ENCODE measurements at regions not wholly inside any gene's neighbourhood (a gene's known extent, or its start where the extent isn't known, plus 50 kb on each side); places are given as distances from the start of the nearest gene placed in this dataset.

GRCh38 chr4:141309874-141310273 is 89.2 kb downstream of the ZNF330 start:
- TF ChIP-seq ID3 (CRISPR knock-in tag; IDR thresholded peaks at IDR 0.05), result no peak
- no peak for TF ChIP-seq ID3 (tag; IDR thresholded peaks at IDR 0.05)
- no peak for TF ChIP-seq MYC (IDR thresholded peaks at IDR 0.05; ENCODE audit: low read depth, low read length)
- TF ChIP-seq MYC (CRISPR knock-in tag; IDR thresholded peaks at IDR 0.05; ENCODE audit: borderline replicate concordance, low read depth), result no peak
- no peak for TF ChIP-seq TRIM28 (IDR thresholded peaks at IDR 0.05)
- no peak for TF ChIP-seq E2F8 (IDR thresholded peaks at IDR 0.05; ENCODE audit: low read depth, partially characterized antibody)
- no peak for TF ChIP-seq FOS (IDR thresholded peaks at IDR 0.05; ENCODE audit: extremely low read depth, insufficient read length)
- TF ChIP-seq PML (IDR thresholded peaks at IDR 0.05; ENCODE audit: low read length), result no peak
- no peak for TF ChIP-seq TEAD2 (tag; IDR thresholded peaks at IDR 0.05)
- TF ChIP-seq NR4A1 (CRISPR knock-in tag; IDR thresholded peaks at IDR 0.05), result no peak
- no peak for TF ChIP-seq NR4A1 (tag; IDR thresholded peaks at IDR 0.05)
- no peak for TF ChIP-seq ZNF699 (CRISPR knock-in tag; IDR thresholded peaks at IDR 0.05; ENCODE audit: insufficient replicate concordance)
- TF ChIP-seq THAP12 (CRISPR knock-in tag; IDR thresholded peaks at IDR 0.05), result no peak
- no peak for TF ChIP-seq ZNF79 (CRISPR knock-in tag; IDR thresholded peaks at IDR 0.05; ENCODE audit: low read depth)
- ChIA-PET POLR2A (no interaction called here), CTCF (ENCODE audit: low intra/inter-chr PET ratio) (no interaction called here)
- Histone ChIP-seq H3K9me1 (ENCODE audit: control insufficient read depth, insufficient read depth, low read length) (no peaks in the 10 kb centered on the region), H3K4me2 (ENCODE audit: insufficient read depth, low read length) (no peak overlapping the region), H3K27me3 (ENCODE audit: control insufficient read depth in 2 of 2, insufficient read depth in 2 of 2, low read length in 2 of 2) (no peaks in the 10 kb centered on the region), H2AFZ (ENCODE audit: low read depth, low read length) (no peak overlapping the region), H3K9ac (ENCODE audit: insufficient read depth in 1 of 2, low read depth in 2 of 2, low read length in 2 of 2) (no peak overlapping the region), H3K27ac (ENCODE audit: extremely low read depth, low read depth, low read length) (no peak overlapping the region), H3K79me2 (ENCODE audit: control insufficient read depth, insufficient read depth, low read length) (no peaks in the 10 kb centered on the region), H4K20me1 (replicated peaks; ENCODE audit: control insufficient read depth, insufficient read depth, low read length) (no peaks in the 10 kb centered on the region), H3K9me3 (replicated peaks; ENCODE audit: control insufficient read depth, insufficient read depth, low read depth, low read length) (no peaks in the 10 kb centered on the region), H3K36me3 (ENCODE audit: control insufficient read depth, insufficient read depth, low read length) (no peaks in the 10 kb centered on the region), H3K4me1 (replicated peaks in 1 of 2; ENCODE audit: control insufficient read depth in 2 of 2, insufficient read depth in 2 of 2, low read length in 2 of 2) (no peaks in the 10 kb centered on the region), H3K4me3 (no peak overlapping the region)
- FAIRE-seq, result no peak
- no peak for ATAC-seq
- intact Hi-C loops (cut with micrococcal nuclease), result loop anchor here (10.0 kb wide), 1 partner anchor 1535 kb away; the partner anchor contains the start of gene INPP4B
- in situ Hi-C loops (cut with MboI), result no loop called here
- DNase-seq (ENCODE audit: extremely low read depth in 1 of 4, low spot score in 3 of 4), result no peak
- 7% methylated on average over 2 of the region's 3 CpGs for WGBS (ENCODE audit: insufficient coverage, low coverage, missing lambda C conversion rate)
- no TSS peak for BruUV-seq (replicated peaks)
